Activated CD8-positive, alpha-beta memory T cell treated with anti-CD3 and anti-CD28 coated beads, Interleukin-2, amount 10 ng/mL, durations not matched to agents 7 days and 5 days (primary cell): ENCODE measurements at regions not wholly inside any gene's neighbourhood (a gene's known extent, or its start where the extent isn't known, plus 50 kb on each side); places are given as distances from the start of the nearest gene placed in this dataset.

Experiments
- ATAC-seq: fragments of 150-1000 bp; cut with Tn5 transposase; one replicate; pipeline ENCODE4 v1.10.0; 2021; ENCODE audit warnings: moderate library complexity
- CTCF ChIA-PET: fragments of 350-600 bp; sonication (Branson Sonifier 250); formaldehyde crosslinking; loops from one replicate; lab custom pipeline; 2021; ENCODE audit warnings: antibody characterized with exemption; lab: Charles Lee
- DNase-seq: peaks from one replicate; pipeline ENCODE4 v3.0.0-alpha.2; 2020
- H3K27ac Mint-ChIP-seq: one replicate; pipeline ENCODE4 v1.8.0; 2021; ENCODE audit warnings: mild to moderate bottlenecking, mixed read lengths
- H3K27me3 Mint-ChIP-seq: one replicate; pipeline ENCODE4 v1.8.0; 2021; ENCODE audit warnings: mixed read lengths
- H3K36me3 Mint-ChIP-seq: one replicate; pipeline ENCODE4 v1.8.0; 2021; ENCODE audit warnings: mild to moderate bottlenecking, mixed read lengths
- H3K4me1 Mint-ChIP-seq: one replicate; pipeline ENCODE4 v1.8.0; 2021; ENCODE audit warnings: mixed read lengths
- H3K4me3 Mint-ChIP-seq: one replicate; pipeline ENCODE4 v1.8.0; 2021; ENCODE audit warnings: mild to moderate bottlenecking, moderate library complexity, mixed read lengths
- H3K9me3 Mint-ChIP-seq: one replicate; pipeline ENCODE4 v1.8.0; 2022; ENCODE audit warnings: low read depth, mixed read lengths

DNA sequence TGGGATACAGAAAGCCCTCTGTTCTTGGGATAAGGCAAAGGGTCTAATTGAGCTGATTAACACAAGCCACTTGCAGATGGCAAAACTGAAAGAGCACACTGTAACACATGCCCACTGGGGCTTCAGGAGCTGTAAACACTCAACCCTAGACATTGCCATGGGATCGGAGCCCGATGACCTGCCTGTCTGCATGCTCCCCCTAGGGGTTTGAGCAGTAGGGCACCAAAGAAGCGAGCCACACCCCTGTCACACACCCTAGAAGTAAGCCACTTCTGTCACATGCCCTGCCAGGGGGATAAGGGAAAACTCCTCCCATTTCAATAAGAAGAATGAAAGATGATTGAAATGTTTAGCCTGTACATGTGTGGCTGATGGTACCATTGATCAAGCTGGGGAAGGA lies 81.3 kb upstream of the IRX6 start:
- Mint-ChIP-seq H3K4me1 (no peaks in the 10 kb centered on the region), H3K4me3 (no peak overlapping the region), H3K27ac (no peak overlapping the region), H3K27me3 (no peaks in the 10 kb centered on the region), H3K36me3 (no peaks in the 10 kb centered on the region), H3K9me3 (no peaks in the 10 kb centered on the region)
- DNase-seq (no peak), ATAC-seq (no peak)
- CTCF ChIA-PET: no interaction called here

GRCh38 chr16:55248058-55248457 lies 75.9 kb upstream of the IRX6 start:
- H3K27ac Mint-ChIP-seq: no peak overlapping the region
- no peaks in the 10 kb centered on the region for H3K36me3 Mint-ChIP-seq
- no peaks in the 10 kb centered on the region for H3K27me3 Mint-ChIP-seq
- CTCF ChIA-PET: no interaction called here
- H3K4me1 Mint-ChIP-seq: no peaks in the 10 kb centered on the region
- ATAC-seq (no peak), DNase-seq (no peak)
- H3K4me3 Mint-ChIP-seq: no peak overlapping the region
- H3K9me3 Mint-ChIP-seq: no peaks in the 10 kb centered on the region

DNA sequence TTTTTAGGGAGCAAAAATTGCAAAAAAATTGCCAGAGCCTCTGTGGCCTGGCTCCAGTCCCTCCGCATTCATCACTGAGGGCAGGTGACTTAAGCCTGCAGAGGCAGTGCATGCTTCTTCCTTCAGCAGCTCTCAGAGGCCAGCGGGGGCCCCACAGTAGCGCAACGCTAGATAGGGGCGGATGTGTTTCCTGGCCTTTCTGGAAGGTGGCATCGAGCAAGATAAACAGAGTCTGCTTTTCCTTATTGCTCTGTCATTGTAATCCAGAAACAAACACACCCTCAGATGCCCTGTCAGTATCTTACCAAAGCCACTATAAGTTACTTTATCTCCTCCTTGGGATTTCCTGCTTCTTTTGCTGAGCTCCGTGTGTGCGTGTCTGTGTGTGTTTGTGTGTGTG lies 75.5 kb upstream of the IRX6 start:
- no peak for ATAC-seq
- CTCF ChIA-PET: interaction anchor here (0.6 kb wide), 1 partner anchor 9 kb away, joined by 3 read pairs; no protein-coding TSS in a partner anchor

GRCh38 chr16:55249361-55249760 lies 74.6 kb upstream of the IRX6 start:
- Mint-ChIP-seq H3K4me1 (no peaks in the 10 kb centered on the region), H3K27ac (no peak overlapping the region), H3K9me3 (no peaks in the 10 kb centered on the region), H3K4me3 (no peak overlapping the region), H3K27me3 (no peaks in the 10 kb centered on the region), H3K36me3 (no peaks in the 10 kb centered on the region)
- DNase-seq (no peak), ATAC-seq (no peak)
- CTCF ChIA-PET: no interaction called here

More for the DNA sequence above, 75.5 kb upstream of the IRX6 start:
- H3K36me3 Mint-ChIP-seq: no peaks in the 10 kb centered on the region
- H3K27ac Mint-ChIP-seq: no peak overlapping the region
- no peak for DNase-seq
- no peak overlapping the region for H3K4me3 Mint-ChIP-seq
- H3K27me3 Mint-ChIP-seq: no peaks in the 10 kb centered on the region
- H3K4me1 Mint-ChIP-seq: no peaks in the 10 kb centered on the region
- H3K9me3 Mint-ChIP-seq: no peaks in the 10 kb centered on the region

- ATAC-seq (no peak), DNase-seq (no peak)
- CTCF ChIA-PET: no interaction called here
- H3K9me3 Mint-ChIP-seq: no peaks in the 10 kb centered on the region
- H3K27ac Mint-ChIP-seq: no peak overlapping the region
- no peaks in the 10 kb centered on the region for H3K4me1 Mint-ChIP-seq
- H3K36me3 Mint-ChIP-seq: no peaks in the 10 kb centered on the region
- H3K4me3 Mint-ChIP-seq: no peak overlapping the region
- H3K27me3 Mint-ChIP-seq: no peaks in the 10 kb centered on the region
Measured at GRCh38 chr16:55249936-55250335, 74.1 kb upstream of the IRX6 start.

DNA sequence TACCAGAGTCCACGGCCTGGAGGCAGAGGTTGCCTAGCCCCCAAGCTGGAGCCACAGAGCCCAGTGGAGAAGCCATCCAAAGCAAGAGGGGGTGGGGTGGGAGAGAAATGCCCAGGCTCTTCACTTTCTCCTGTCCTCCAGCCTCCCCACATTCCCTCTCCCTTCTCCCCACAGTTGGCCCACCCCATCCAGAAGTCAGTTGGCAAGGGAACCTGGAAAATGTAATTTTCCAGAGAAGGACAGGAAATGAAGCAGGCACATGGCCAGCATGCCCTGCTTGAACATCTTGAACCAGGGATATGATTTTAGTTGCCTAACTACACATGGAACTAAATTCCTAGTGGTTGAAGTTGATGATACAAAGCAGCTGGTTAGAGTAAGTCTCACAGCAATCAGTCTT lies 73.3 kb upstream of the IRX6 start:
- Mint-ChIP-seq H3K27ac (no peak overlapping the region), H3K4me3 (no peak overlapping the region)
- CTCF ChIA-PET: no interaction called here

DNA sequence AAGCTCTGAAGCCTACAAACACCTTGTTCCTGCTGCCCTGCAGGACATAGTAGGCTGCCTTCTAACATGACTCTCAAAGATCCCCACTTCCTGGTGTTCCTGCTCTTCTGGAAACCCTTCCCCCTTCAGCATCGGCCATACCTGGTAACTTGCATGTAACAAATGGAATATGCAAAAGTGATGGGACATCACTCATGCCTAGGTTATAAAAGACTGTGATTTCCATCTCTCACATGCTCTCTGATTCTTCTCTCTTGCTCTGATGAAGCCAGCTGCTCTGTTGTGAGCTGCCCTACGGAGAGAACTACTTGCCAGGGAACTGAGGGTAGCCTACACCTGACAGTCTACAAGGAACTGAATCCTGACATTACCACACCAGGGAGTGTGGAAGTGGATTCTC lies 72.9 kb upstream of the IRX6 start:
- CTCF ChIA-PET: no interaction called here
- Mint-ChIP-seq H3K4me1 (no peaks in the 10 kb centered on the region), H3K27me3 (no peaks in the 10 kb centered on the region), H3K9me3 (no peaks in the 10 kb centered on the region), H3K27ac (no peak overlapping the region), H3K4me3 (no peak overlapping the region), H3K36me3 (no peaks in the 10 kb centered on the region)
- DNase-seq (no peak), ATAC-seq (no peak)

More for the DNA sequence above, 73.3 kb upstream of the IRX6 start:
- Mint-ChIP-seq H3K4me1 (no peaks in the 10 kb centered on the region), H3K9me3 (no peaks in the 10 kb centered on the region), H3K27me3 (no peaks in the 10 kb centered on the region), H3K36me3 (no peaks in the 10 kb centered on the region)
- ATAC-seq (no peak), DNase-seq (no peak)

DNA sequence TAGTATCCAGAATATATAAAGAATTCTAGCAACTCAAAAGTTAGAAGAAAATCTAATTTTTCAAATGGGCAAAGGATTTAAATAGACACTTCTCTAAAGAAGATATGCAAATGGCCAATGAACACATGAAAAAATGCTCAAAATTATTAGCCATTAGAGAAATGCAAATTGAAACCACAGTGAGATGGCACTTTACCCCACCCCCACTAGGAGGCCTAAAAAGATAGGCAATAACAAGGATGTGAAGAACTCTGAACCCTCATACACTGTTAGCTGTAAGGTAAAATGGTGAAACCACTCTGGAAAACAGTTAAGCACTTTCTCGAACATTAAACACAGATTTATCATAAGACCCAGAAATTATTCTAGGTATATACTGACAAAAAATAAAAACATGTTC lies 71.4 kb upstream of the IRX6 start:
- H3K9me3 Mint-ChIP-seq: no peaks in the 10 kb centered on the region
- CTCF ChIA-PET: no interaction called here
- no peak for DNase-seq

GRCh38 chr16:55253987-55254386 lies 70.0 kb upstream of the IRX6 start:
- no peak overlapping the region for H3K27ac Mint-ChIP-seq
- H3K36me3 Mint-ChIP-seq: no peaks in the 10 kb centered on the region
- no peak for DNase-seq
- no peak overlapping the region for H3K4me3 Mint-ChIP-seq
- no peaks in the 10 kb centered on the region for H3K9me3 Mint-ChIP-seq
- no peak for ATAC-seq
- no peaks in the 10 kb centered on the region for H3K27me3 Mint-ChIP-seq
- CTCF ChIA-PET: no interaction called here
- H3K4me1 Mint-ChIP-seq: no peaks in the 10 kb centered on the region

More for the DNA sequence above, 71.4 kb upstream of the IRX6 start:
- no peak for ATAC-seq
- Mint-ChIP-seq H3K36me3 (no peaks in the 10 kb centered on the region), H3K27ac (no peak overlapping the region), H3K4me3 (no peak overlapping the region), H3K4me1 (no peaks in the 10 kb centered on the region), H3K27me3 (no peaks in the 10 kb centered on the region)

- H3K36me3 Mint-ChIP-seq: no peaks in the 10 kb centered on the region
Measured at GRCh38 chr16:55255733-55256282, 68.2 kb upstream of the IRX6 start.

GRCh38 chr16:55256412-55257016 lies 67.5 kb upstream of the IRX6 start:
- H3K27me3 Mint-ChIP-seq: no peaks in the 10 kb centered on the region
- H3K36me3 Mint-ChIP-seq: no peaks in the 10 kb centered on the region
- H3K4me1 Mint-ChIP-seq: no peaks in the 10 kb centered on the region
- no peaks in the 10 kb centered on the region for H3K9me3 Mint-ChIP-seq
- CTCF ChIA-PET: no interaction called here
- H3K4me3 Mint-ChIP-seq: no peak overlapping the region
- DNase-seq (no peak), ATAC-seq (no peak)
- no peak overlapping the region for H3K27ac Mint-ChIP-seq

More at GRCh38 chr16:55255733-55256282, 68.2 kb upstream of the IRX6 start:
- no peak overlapping the region for H3K27ac Mint-ChIP-seq
- H3K4me3 Mint-ChIP-seq: no peak overlapping the region
- no peak for DNase-seq
- CTCF ChIA-PET: no interaction called here
- no peaks in the 10 kb centered on the region for H3K9me3 Mint-ChIP-seq
- H3K4me1 Mint-ChIP-seq: no peaks in the 10 kb centered on the region
- ATAC-seq: no peak
- no peaks in the 10 kb centered on the region for H3K27me3 Mint-ChIP-seq

- no peaks in the 10 kb centered on the region for H3K4me1 Mint-ChIP-seq
- H3K9me3 Mint-ChIP-seq: no peaks in the 10 kb centered on the region
- no peak for ATAC-seq
- CTCF ChIA-PET: interaction anchor here (1.1 kb wide), 2 partner anchors 9 to 975 kb away, joined by 3 read pairs; no protein-coding TSS in a partner anchor
- H3K27me3 Mint-ChIP-seq: no peaks in the 10 kb centered on the region
- DNase-seq: peak; percentile 48
- H3K36me3 Mint-ChIP-seq: no peaks in the 10 kb centered on the region
- H3K27ac Mint-ChIP-seq: no peak overlapping the region
- H3K4me3 Mint-ChIP-seq: no peak overlapping the region
Measured at GRCh38 chr16:55257966-55258613, 65.9 kb upstream of the IRX6 start.

DNA sequence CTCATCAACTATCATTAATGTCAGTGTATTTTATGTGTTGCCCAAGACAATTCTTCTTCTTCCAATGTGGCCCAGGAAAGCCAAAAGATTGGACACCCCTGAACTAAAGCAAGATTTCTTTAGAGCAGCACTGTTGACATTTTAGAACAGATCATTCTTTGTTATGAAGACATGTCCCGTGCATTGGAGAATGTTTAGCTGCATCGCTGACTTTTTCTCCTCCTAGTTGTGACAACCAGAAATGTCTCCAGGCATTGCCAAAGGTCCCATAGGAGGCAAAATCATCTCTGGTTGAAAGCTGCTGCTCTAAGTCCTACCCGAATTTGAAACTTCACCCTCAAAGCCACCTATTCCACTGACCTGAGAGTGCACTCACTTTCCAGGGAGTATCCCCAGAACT lies 62.7 kb upstream of the IRX6 start:
- H3K4me1 Mint-ChIP-seq: no peaks in the 10 kb centered on the region
- peaks cover 2% of the 10 kb centered on the region for H3K9me3 Mint-ChIP-seq
- H3K36me3 Mint-ChIP-seq: no peaks in the 10 kb centered on the region
- H3K4me3 Mint-ChIP-seq: no peak overlapping the region
- no peak overlapping the region for H3K27ac Mint-ChIP-seq
- CTCF ChIA-PET: no interaction called here
- DNase-seq (no peak), ATAC-seq (no peak)
- no peaks in the 10 kb centered on the region for H3K27me3 Mint-ChIP-seq
